H9 (cell line): ENCODE measurements at regions not wholly inside any gene's neighbourhood (a gene's known extent, or its start where the extent isn't known, plus 50 kb on each side); places are given as distances from the start of the nearest gene placed in this dataset.

ENCODE experiments used
- DNase-seq: peaks from one replicate; pipeline ENCODE4 v3.0.0-alpha.2; 2017
- H2AFZ ChIP-seq: one replicate; pipeline ENCODE4 v1.6.1; 2013; ENCODE audit warnings: mild to moderate bottlenecking, low read length, control low read depth, moderate library complexity
- H2AK5ac ChIP-seq: 2 replicates; pipeline ENCODE4 v1.6.1; 2013; ENCODE audit warnings: low read length, control low read depth, mixed read lengths; ENCODE audit not compliant: insufficient read length
- H2BK120ac ChIP-seq: one replicate; pipeline ENCODE4 v1.6.1; 2013; ENCODE audit warnings: low read depth, mild to moderate bottlenecking, low read length, control low read depth, inconsistent platforms; ENCODE audit not compliant: poor library complexity, severe bottlenecking
- H2BK12ac ChIP-seq: 2 replicates; pipeline ENCODE4 v1.6.1; 2013; ENCODE audit warnings: low read length, control low read depth, mixed read lengths, low read depth; ENCODE audit not compliant: insufficient read length
- H2BK15ac ChIP-seq: 2 replicates; pipeline ENCODE4 v1.6.1; 2013; ENCODE audit warnings: low read depth, low read length, control low read depth
- H2BK20ac ChIP-seq: one replicate; pipeline ENCODE4 v1.6.1; 2013; ENCODE audit warnings: low read depth, mild to moderate bottlenecking, low read length, control low read depth, inconsistent platforms; ENCODE audit not compliant: poor library complexity, severe bottlenecking
- H2BK5ac ChIP-seq: 2 replicates; pipeline ENCODE4 v1.6.1; 2013; ENCODE audit warnings: low read length, control low read depth, mixed read lengths; ENCODE audit not compliant: insufficient read length
- H3K14ac ChIP-seq: 2 replicates; pipeline ENCODE4 v1.6.1; 2013; ENCODE audit warnings: low read length, control low read depth; ENCODE audit not compliant: insufficient read depth
- H3K18ac ChIP-seq: 2 replicates; pipeline ENCODE4 v1.6.1; 2013; ENCODE audit warnings: low read depth, mild to moderate bottlenecking, mixed read lengths, low read length, control low read depth; ENCODE audit not compliant: insufficient read length
- H3K23ac ChIP-seq: 2 replicates; pipeline ENCODE4 v1.6.1; 2013; ENCODE audit warnings: low read length, control low read depth, mixed read lengths, low read depth; ENCODE audit not compliant: insufficient read length
- H3K23me2 ChIP-seq: 2 replicates; pipeline ENCODE4 v1.6.1; 2013; ENCODE audit warnings: low read depth, mild to moderate bottlenecking, mixed read lengths, low read length, control low read depth; ENCODE audit not compliant: insufficient read length, poor library complexity, severe bottlenecking
- H3K27ac ChIP-seq: 2 replicates; pipeline ENCODE4 v1.5.1; 2013; ENCODE audit warnings: low read length, control low read depth, mixed read lengths, low read depth; ENCODE audit not compliant: insufficient read length
- H3K27me3 ChIP-seq: 2 replicates; pipeline ENCODE4 v1.6.1; 2013; ENCODE audit warnings: low read length, control low read depth, inconsistent platforms; ENCODE audit not compliant: insufficient read depth
- H3K4ac ChIP-seq: 2 replicates; pipeline ENCODE4 v1.6.1; 2013; ENCODE audit warnings: low read depth, mild to moderate bottlenecking, control low read depth, inconsistent platforms, low read length, moderate library complexity
- H3K4me1 ChIP-seq: 2 replicates; pipeline ENCODE4 v1.6.1; 2013; ENCODE audit warnings: low read length, control low read depth, inconsistent platforms; ENCODE audit not compliant: insufficient read depth
- H3K4me2 ChIP-seq: 2 replicates; pipeline ENCODE4 v1.6.1; 2013; ENCODE audit warnings: low read length, control low read depth, mixed read lengths; ENCODE audit not compliant: insufficient read length, insufficient read depth
- H3K56ac ChIP-seq: 2 replicates; pipeline ENCODE4 v1.6.1; 2013; ENCODE audit warnings: low read depth, mild to moderate bottlenecking, mixed read lengths, low read length, control low read depth; ENCODE audit not compliant: insufficient read length
- H3K79me1 ChIP-seq: 2 replicates; pipeline ENCODE4 v1.6.1; 2013; ENCODE audit warnings: low read depth, mild to moderate bottlenecking, moderate library complexity, low read length, control low read depth, inconsistent platforms; ENCODE audit not compliant: insufficient read depth, poor library complexity, severe bottlenecking
- H3K79me2 ChIP-seq: 2 replicates; pipeline ENCODE4 v1.6.1; 2013; ENCODE audit warnings: low read length, control low read depth, inconsistent platforms; ENCODE audit not compliant: insufficient read depth
- H3K9ac ChIP-seq: 2 replicates; pipeline ENCODE4 v1.6.1; 2013; ENCODE audit warnings: low read length, control low read depth, mixed read lengths; ENCODE audit not compliant: insufficient read length; ENCODE audit errors: extremely low read depth
- H3K9me3 ChIP-seq: one replicate; pipeline ENCODE4 v1.6.1; 2013; ENCODE audit warnings: low read depth, low read length, inconsistent platforms; ENCODE audit not compliant: control insufficient read depth
- H3T11ph ChIP-seq: one replicate; pipeline ENCODE4 v1.6.1; 2013; ENCODE audit warnings: mild to moderate bottlenecking, low read length, control low read depth, inconsistent platforms
- H4K20me1 ChIP-seq: one replicate; pipeline ENCODE4 v1.6.1; 2013; ENCODE audit not compliant: control insufficient read depth, insufficient read length, insufficient read depth
- H4K5ac ChIP-seq: 2 replicates; pipeline ENCODE4 v1.6.1; 2013; ENCODE audit warnings: low read depth, mild to moderate bottlenecking, mixed read lengths, low read length, control low read depth; ENCODE audit not compliant: insufficient read length
- H4K8ac ChIP-seq: replicated peaks from 2 replicates; pipeline ENCODE4 v1.6.1; 2013; ENCODE audit warnings: low read length, control low read depth, mixed read lengths, low read depth; ENCODE audit not compliant: insufficient read length
- H4K91ac ChIP-seq: 2 replicates; pipeline ENCODE4 v1.6.1; 2013; ENCODE audit warnings: low read depth, mild to moderate bottlenecking, moderate library complexity, mixed read lengths, low read length, control low read depth; ENCODE audit not compliant: insufficient read length
- H3K27ac Mint-ChIP-seq, 3 experiments: 2 replicates in 2 of 3; 3 replicates in 1 of 3; pipeline ENCODE4 v1.8.0; 2020 to 2021; ENCODE audit warnings: mixed read lengths in 3 of 3, mild to moderate bottlenecking in 1 of 3, moderate library complexity in 1 of 3
- H3K27me3 Mint-ChIP-seq: 2 replicates; pipeline ENCODE4 v1.8.0; 2021; ENCODE audit warnings: low read depth, mild to moderate bottlenecking, moderate library complexity, mixed read lengths
- H3K36me3 Mint-ChIP-seq, 3 experiments: 2 replicates in 2 of 3; 3 replicates in 1 of 3; pipeline ENCODE4 v1.8.0; 2020 to 2021; ENCODE audit warnings: low read depth in 3 of 3, mixed read lengths in 3 of 3; ENCODE audit not compliant: insufficient read depth in 1 of 3
- H3K4me1 Mint-ChIP-seq, 2 experiments: 2 replicates each; pipeline ENCODE4 v1.8.0; 2020; ENCODE audit warnings: mixed read lengths in 2 of 2
- H3K4me3 Mint-ChIP-seq, 2 experiments: 2 replicates in 1 of 2; 3 replicates in 1 of 2; pipeline ENCODE4 v1.8.0; 2020 to 2021; ENCODE audit warnings: mild to moderate bottlenecking in 2 of 2, mixed read lengths in 2 of 2, moderate library complexity in 1 of 2
- H3K9me3 Mint-ChIP-seq, 2 experiments: 2 replicates in 1 of 2; 3 replicates in 1 of 2; pipeline ENCODE4 v1.8.0; 2020; ENCODE audit warnings: mild to moderate bottlenecking in 2 of 2, mixed read lengths in 2 of 2, moderate library complexity in 1 of 2
- WGBS: extraction: QIAGEN DNeasy Blood & Tissue Kit; methylation state at CpG from one replicate; pipeline ENCODE4 v1.1.7; 2013; ENCODE audit warnings: missing lambda C conversion rate, low lambda C conversion rate, mixed read lengths; ENCODE audit not compliant: insufficient read length; ENCODE audit errors: extremely low coverage; 5-methylcytosine and 5-hydroxymethylcytosine counted together
- TF ChIP-seq, protein P1 (sequence below): fragments of 200-600 bp; sonication (generic); conservative IDR thresholded peaks from 3 replicates; pipeline ENCODE4 v1.8.0; 2021; ENCODE audit warnings: antibody characterized with exemption, mild to moderate bottlenecking

DNA sequence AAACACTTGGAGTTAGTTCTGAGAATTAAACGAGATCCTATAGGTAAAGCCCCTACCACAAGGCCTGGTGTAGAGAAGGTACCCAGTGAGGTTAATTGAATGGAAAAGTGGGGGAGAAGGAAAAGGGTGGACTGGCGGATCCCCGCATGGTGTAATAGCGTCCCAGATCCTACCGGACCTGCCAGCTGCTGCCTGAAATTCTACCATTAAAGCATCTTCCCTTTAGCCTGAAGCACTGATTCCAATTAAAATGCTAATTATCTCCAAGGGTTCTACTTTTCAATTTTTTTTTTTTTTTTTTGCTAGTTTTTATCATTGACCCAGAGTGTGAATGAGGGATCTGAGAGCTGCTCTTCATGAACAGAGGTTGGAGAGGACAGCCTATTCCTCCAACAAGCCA, 237.9 kb downstream of the TLE3 start:
- H3K4me3 Mint-ChIP-seq: no peak overlapping the region
- Histone ChIP-seq H4K5ac (no peak overlapping the region), H4K91ac (no peak overlapping the region), H3K18ac (no peak overlapping the region), H2BK5ac (no peak overlapping the region), H3K23ac (no peak overlapping the region), H4K20me1 (no peaks in the 10 kb centered on the region), H2AK5ac (no peak overlapping the region), H3K27ac (no peak overlapping the region), H3K9me3 (no peaks in the 10 kb centered on the region), H3K79me2 (no peaks in the 10 kb centered on the region), H2BK20ac (no peak overlapping the region), H2AFZ (no peak overlapping the region), H3K4me2 (no peak overlapping the region), H4K8ac (no peak overlapping the region), H3K27me3 (no peaks in the 10 kb centered on the region), H3T11ph (no peak overlapping the region), H3K14ac (no peak overlapping the region), H3K9ac (no peak overlapping the region), H2BK120ac (no peak overlapping the region), H3K79me1 (no peaks in the 10 kb centered on the region), H3K4ac (no peak overlapping the region), H3K23me2 (no peaks in the 10 kb centered on the region), H3K4me1 (no peaks in the 10 kb centered on the region; the same call in 1 of the 2 replicates), H2BK12ac (no peak overlapping the region), H3K56ac (no peak overlapping the region), H2BK15ac (no peak overlapping the region)
- no peak for DNase-seq
- H3K27me3 Mint-ChIP-seq: no peaks in the 10 kb centered on the region; the same call in 1 of the 2 replicates
- H3K4me1 Mint-ChIP-seq: peaks cover 20 to 25% of the 10 kb centered on the region in 2 experiments
- H3K27ac Mint-ChIP-seq: no peak overlapping the region
- H3K36me3 Mint-ChIP-seq: peaks cover 0 to 5% (median 0%) of the 10 kb centered on the region in 3 experiments; a peak in 1 of 7 replicates
- WGBS: no CpG with 5 or more reads among the region's 5 CpGs
- peaks cover 0 to 3% of the 10 kb centered on the region in 2 experiments; a peak in 1 of 5 replicates for H3K9me3 Mint-ChIP-seq
- TF ChIP-seq, protein P1, sequence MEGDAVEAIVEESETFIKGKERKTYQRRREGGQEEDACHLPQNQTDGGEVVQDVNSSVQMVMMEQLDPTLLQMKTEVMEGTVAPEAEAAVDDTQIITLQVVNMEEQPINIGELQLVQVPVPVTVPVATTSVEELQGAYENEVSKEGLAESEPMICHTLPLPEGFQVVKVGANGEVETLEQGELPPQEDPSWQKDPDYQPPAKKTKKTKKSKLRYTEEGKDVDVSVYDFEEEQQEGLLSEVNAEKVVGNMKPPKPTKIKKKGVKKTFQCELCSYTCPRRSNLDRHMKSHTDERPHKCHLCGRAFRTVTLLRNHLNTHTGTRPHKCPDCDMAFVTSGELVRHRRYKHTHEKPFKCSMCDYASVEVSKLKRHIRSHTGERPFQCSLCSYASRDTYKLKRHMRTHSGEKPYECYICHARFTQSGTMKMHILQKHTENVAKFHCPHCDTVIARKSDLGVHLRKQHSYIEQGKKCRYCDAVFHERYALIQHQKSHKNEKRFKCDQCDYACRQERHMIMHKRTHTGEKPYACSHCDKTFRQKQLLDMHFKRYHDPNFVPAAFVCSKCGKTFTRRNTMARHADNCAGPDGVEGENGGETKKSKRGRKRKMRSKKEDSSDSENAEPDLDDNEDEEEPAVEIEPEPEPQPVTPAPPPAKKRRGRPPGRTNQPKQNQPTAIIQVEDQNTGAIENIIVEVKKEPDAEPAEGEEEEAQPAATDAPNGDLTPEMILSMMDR: no peak
